Activated naive CD8-positive, alpha-beta T cell treated with anti-CD3 and anti-CD28 coated beads, Interleukin-2, amount 50 U/mL, for 24 hours (primary cell): ENCODE measurements at regions not wholly inside any gene's neighbourhood (a gene's known extent, or its start where the extent isn't known, plus 50 kb on each side); places are given as distances from the start of the nearest gene placed in this dataset.
A peak's percentile ranks its signal among the peaks of the same experiment; 100 is the strongest.

Source experiments
- ATAC-seq: fragments of 150-1000 bp; cut with Tn5 transposase; one replicate; pipeline ENCODE4 v1.10.0; 2021
- DNase-seq: peaks from one replicate; pipeline ENCODE4 v3.0.0; 2021
- H3K27ac Mint-ChIP-seq: one replicate; pipeline ENCODE4 v1.8.0; 2021; ENCODE audit warnings: mild to moderate bottlenecking, mixed read lengths
- H3K27me3 Mint-ChIP-seq: one replicate; pipeline ENCODE4 v1.8.0; 2021; ENCODE audit warnings: mixed read lengths
- H3K36me3 Mint-ChIP-seq: one replicate; pipeline ENCODE4 v1.8.0; 2021; ENCODE audit warnings: low read depth, mixed read lengths
- H3K4me1 Mint-ChIP-seq: one replicate; pipeline ENCODE4 v1.8.0; 2021; ENCODE audit warnings: mixed read lengths
- H3K4me3 Mint-ChIP-seq: one replicate; pipeline ENCODE4 v1.8.0; 2021; ENCODE audit warnings: mild to moderate bottlenecking, moderate library complexity, mixed read lengths
- H3K9me3 Mint-ChIP-seq: one replicate; pipeline ENCODE4 v1.8.0; 2021; ENCODE audit warnings: mixed read lengths

DNA sequence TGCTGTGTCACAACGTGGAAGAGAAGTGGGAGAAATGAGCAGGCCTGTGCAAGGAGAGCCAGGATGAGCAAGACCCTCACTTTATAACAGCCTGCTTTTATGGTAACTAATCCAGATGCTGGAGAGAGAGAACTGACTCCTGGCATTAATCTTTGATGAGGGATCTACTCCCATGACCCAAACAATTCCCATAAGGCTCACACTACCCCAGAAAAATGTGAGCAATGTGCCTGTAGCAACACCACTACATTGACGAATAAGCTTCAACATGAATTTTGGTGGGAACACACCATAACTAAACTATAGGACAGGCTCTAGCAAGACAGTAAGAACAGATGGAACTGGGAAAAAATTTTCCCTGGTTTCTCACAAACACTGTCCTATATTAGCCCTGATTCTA, 173.6 kb upstream of the PRSS58 start:
- Mint-ChIP-seq H3K4me1 (peaks cover 50% of the 10 kb centered on the region), H3K36me3 (no peaks in the 10 kb centered on the region), H3K9me3 (no peaks in the 10 kb centered on the region), H3K27me3 (no peaks in the 10 kb centered on the region), H3K27ac (no peak overlapping the region), H3K4me3 (no peak overlapping the region)
- ATAC-seq (no peak), DNase-seq (no peak)

DNA sequence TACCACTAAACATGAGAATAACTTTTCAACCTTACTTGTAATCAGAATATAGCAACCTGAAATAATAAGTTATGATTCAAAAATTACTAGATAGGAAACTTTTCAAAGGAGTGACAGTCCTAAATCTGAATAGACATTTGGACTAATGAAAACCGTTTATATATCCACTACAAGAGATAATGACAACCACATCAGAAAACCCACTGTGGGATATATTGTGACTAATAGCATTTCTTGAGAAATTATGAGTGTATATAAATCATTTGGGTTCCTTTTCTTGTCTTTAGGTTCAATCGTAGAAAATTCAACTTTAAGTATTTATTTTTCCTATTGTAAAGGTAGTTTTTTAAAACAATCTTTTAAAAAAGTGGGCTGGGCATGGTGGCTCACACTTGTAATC, 170.2 kb upstream of the PRSS58 start:
- H3K27me3 Mint-ChIP-seq = no peaks in the 10 kb centered on the region
- H3K4me1 Mint-ChIP-seq = peaks cover 37% of the 10 kb centered on the region
- no peaks in the 10 kb centered on the region for H3K36me3 Mint-ChIP-seq
- DNase-seq (no peak), ATAC-seq (peak; percentile 47)
- H3K4me3 Mint-ChIP-seq = no peak overlapping the region
- H3K9me3 Mint-ChIP-seq = no peaks in the 10 kb centered on the region
- H3K27ac Mint-ChIP-seq = no peak overlapping the region

DNA sequence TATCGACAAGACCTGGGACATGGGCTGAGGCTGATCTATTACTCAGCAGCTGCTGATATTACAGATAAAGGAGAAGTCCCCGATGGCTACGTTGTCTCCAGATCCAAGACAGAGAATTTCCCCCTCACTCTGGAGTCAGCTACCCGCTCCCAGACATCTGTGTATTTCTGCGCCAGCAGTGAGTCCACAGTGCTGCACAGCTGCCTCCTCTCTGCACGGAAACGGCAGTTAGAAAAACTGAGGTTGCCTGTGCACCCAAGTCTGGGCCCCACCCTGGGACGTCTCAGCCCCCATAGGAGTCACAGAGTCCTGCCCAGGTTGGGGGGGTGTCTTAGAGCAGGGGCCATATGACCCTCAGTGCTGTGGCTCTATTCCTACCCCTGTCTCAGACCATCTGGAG, 167.4 kb upstream of the PRSS58 start:
- Mint-ChIP-seq H3K36me3 (no peaks in the 10 kb centered on the region), H3K4me3 (no peak overlapping the region), H3K27me3 (no peaks in the 10 kb centered on the region), H3K4me1 (peaks cover 35% of the 10 kb centered on the region), H3K27ac (no peak overlapping the region), H3K9me3 (no peaks in the 10 kb centered on the region)
- no peak for DNase-seq
- no peak for ATAC-seq

DNA sequence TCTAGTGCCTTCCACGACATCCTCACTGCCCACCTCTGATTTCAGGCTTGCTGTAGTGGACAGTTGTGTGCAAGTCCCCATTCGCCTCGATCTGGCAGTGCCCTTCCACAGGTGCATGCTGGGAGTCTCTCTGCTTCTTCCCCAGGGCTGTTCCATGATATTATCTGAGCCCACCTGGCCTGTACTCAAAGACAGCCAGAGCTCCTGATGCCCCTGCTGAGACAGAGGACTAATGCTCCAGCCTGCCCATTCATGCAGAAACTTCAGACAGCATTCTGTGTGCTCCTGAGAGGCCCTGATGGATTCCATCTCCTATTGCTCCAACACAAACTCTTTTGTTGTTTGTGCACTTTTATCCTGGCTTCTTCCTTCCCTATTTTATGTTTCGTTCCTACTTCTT, 164.8 kb upstream of the PRSS58 start:
- H3K4me1 Mint-ChIP-seq = peaks cover 17% of the 10 kb centered on the region
- H3K27me3 Mint-ChIP-seq = no peaks in the 10 kb centered on the region
- H3K4me3 Mint-ChIP-seq = no peak overlapping the region
- H3K27ac Mint-ChIP-seq = no peak overlapping the region
- H3K36me3 Mint-ChIP-seq = no peaks in the 10 kb centered on the region
- H3K9me3 Mint-ChIP-seq = no peaks in the 10 kb centered on the region
- DNase-seq = no peak
- ATAC-seq = no peak

DNA sequence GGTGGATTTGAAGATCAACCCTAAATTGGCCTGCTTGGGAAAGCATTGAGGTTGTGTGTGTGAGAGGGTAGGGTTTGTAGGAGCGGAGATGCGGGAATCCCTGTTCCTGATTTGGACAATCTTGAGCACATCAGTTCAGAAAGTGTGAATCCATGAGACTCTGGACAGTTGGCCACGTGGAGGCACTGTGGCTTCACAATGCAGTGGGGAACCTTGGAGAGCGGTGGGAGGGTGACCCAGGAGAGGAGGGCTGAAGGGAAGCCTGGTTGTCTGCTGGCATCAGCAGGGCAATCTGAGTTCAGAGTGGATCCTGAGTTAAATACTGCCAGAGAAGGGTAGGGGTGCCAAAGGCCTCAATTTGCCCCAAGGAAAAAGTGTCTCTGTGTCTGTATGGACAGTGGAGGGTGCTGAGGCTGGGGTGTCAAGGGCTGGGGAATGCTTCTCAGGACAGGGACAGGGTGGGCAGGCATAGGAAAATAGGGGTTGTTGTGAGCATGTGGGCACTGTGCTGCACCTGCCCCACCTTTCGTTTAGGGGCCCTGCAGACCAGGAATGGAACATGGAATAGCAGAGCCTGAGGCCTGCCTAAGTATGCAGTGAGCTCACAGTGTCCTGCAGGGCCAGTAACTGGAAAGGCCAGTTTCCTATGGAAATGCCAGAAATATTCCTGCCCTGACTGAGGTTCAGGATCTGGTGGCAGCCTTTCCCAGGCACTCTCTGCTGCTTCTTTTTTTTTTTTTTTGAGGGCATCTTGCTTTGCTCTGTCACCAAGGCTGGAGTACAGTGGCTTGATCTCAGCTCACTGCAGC, 162.9 kb upstream of the PRSS58 start:
- Mint-ChIP-seq H3K4me3 (no peak overlapping the region), H3K9me3 (no peaks in the 10 kb centered on the region), H3K4me1 (peaks cover 11% of the 10 kb centered on the region), H3K27me3 (no peaks in the 10 kb centered on the region), H3K36me3 (no peaks in the 10 kb centered on the region), H3K27ac (no peak overlapping the region)
- DNase-seq = no peak
- ATAC-seq = no peak

DNA sequence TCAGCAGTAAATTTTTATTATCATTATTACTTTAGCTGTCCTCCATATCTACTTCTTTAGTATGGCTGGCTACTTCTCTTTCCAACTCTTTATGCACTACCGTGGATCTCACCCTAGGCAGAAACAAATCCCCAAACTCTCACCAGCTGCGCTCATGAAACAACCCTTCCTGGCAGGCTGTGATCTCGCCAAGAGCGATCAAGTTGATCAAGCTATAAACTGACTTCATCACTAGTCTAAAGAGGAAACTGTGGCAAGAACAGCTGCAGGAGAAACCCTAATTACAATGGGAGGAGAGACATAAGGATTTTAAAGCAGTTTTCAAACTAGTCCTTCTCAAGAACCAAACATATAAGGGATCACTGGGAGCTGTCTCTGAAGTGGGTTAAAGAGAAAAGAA, 160.5 kb upstream of the PRSS58 start:
- no peak for DNase-seq
- H3K4me1 Mint-ChIP-seq = peaks cover 4% of the 10 kb centered on the region
- no peaks in the 10 kb centered on the region for H3K9me3 Mint-ChIP-seq
- no peak overlapping the region for H3K27ac Mint-ChIP-seq
- H3K27me3 Mint-ChIP-seq = no peaks in the 10 kb centered on the region
- ATAC-seq = no peak
- H3K36me3 Mint-ChIP-seq = no peaks in the 10 kb centered on the region
- H3K4me3 Mint-ChIP-seq = no peak overlapping the region

DNA sequence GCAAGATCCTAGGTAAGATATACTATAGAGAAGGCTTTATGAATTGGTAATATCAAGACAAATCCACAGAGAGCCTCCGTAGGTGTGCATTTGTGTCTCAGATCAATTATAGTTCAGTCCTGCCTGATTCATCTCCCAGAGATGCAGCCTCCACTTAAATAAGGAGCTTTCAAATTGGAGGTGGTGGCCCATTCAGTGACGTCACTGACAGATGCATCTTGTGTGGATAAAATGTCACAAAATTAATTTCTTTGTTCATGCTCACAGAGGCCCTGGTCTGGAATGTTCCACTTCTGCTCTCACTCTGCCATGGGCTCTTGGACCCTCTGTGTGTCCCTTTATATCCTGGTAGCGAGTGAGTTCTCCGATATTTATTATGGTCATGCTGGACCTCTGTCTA, 157.1 kb upstream of the PRSS58 start:
- H3K36me3 Mint-ChIP-seq = no peaks in the 10 kb centered on the region
- no peaks in the 10 kb centered on the region for H3K27me3 Mint-ChIP-seq
- H3K27ac Mint-ChIP-seq = no peak overlapping the region
- H3K9me3 Mint-ChIP-seq = no peaks in the 10 kb centered on the region
- DNase-seq (no peak), ATAC-seq (no peak)
- no peak overlapping the region for H3K4me3 Mint-ChIP-seq
- H3K4me1 Mint-ChIP-seq = peaks cover 6% of the 10 kb centered on the region

DNA sequence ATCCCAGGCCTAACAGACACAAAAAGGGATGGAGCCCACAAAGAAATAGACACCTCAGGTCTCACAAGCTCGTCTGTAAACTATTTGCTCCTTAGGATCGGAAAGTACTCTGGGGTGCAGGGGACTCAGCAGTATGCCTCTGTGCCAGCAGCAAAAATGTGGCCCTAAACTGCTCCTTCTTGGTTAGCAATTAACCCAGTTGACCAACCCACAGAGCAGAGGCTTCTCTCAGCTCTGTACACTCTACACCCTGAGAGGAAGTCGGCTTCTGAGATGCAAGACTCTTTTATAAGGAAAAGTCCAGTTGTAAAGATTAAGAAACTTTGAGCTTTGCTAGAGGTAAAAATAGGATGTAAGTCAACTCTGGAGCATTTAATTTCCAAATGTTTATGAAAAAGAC, 156.3 kb upstream of the PRSS58 start:
- Mint-ChIP-seq H3K4me3 (no peak overlapping the region), H3K36me3 (no peaks in the 10 kb centered on the region)
- no peak for ATAC-seq

DNA sequence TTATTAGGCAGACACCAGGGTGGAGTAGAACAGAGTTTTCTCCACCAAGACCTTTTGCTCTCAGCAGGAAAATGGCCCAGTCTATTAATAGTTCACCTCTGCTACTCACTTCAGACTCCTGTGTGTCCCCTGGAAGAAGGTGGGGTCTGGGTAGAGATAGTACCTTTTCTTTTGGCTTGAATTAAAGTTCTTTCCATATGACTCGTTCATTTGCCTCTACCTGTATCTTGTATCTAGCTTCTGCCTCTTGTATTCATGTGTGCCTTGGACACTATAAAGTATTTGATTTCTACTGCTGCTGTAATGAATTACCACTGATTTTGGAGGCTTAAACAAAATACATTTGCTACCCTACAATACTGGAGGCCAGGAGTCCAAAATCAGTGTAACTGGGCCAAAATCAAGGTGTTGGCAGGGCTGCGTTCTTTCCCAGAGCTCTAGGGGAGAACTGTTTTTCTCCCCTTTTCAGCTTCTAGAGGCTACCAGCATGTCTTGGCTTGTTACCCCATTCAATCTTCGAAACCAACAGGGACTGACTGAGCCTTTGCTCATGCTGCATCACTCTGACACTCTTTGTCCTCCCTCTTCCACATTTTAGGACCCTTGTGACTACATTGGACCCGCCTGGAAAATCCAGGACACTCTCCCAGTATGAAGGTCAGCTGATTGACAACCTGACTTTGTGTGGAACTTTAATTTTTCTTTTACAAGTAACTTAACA, 155.6 kb upstream of the PRSS58 start:
- Mint-ChIP-seq H3K9me3 (no peaks in the 10 kb centered on the region), H3K36me3 (no peaks in the 10 kb centered on the region), H3K4me1 (peaks cover 6% of the 10 kb centered on the region), H3K4me3 (no peak overlapping the region), H3K27me3 (no peaks in the 10 kb centered on the region), H3K27ac (no peak overlapping the region)
- DNase-seq = no peak
- no peak for ATAC-seq

More for the DNA sequence above, 156.3 kb upstream of the PRSS58 start:
- DNase-seq = no peak
- Mint-ChIP-seq H3K4me1 (peaks cover 6% of the 10 kb centered on the region), H3K27ac (no peak overlapping the region), H3K9me3 (no peaks in the 10 kb centered on the region), H3K27me3 (no peaks in the 10 kb centered on the region)

DNA sequence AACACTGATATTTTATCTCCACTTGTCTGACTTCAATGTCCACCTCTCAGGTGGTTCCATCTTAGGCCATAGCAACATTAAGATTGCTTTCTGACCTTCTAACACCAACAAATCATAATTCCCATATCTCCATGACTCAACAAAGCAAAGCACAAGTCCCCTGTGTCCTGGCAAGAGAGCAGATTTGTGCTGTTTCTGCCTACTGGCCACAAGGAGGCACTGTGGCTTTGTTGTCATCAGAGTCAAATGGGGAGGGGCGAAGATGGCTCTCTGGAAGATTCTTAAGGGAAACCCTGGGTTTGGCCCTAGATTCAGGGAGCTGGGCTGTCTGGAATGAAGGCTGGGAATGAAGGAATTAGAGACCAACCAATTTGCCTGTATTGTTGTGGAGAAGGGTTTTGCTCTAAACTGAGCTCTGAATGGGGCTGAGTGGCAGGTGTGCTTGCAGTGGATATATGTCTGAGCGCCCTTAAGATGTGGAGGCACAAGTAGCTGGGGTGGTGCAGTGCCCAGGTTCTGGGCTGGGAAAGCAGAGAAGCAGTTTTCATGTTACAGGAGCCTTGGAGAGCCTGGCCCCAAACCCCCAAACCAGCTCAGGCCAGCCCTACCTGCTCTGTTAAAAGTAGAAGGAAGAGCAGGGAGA, 154.8 kb upstream of the PRSS58 start:
- no peak overlapping the region for H3K27ac Mint-ChIP-seq
- no peak overlapping the region for H3K4me3 Mint-ChIP-seq
- no peaks in the 10 kb centered on the region for H3K36me3 Mint-ChIP-seq
- no peaks in the 10 kb centered on the region for H3K27me3 Mint-ChIP-seq
- peaks cover 3% of the 10 kb centered on the region for H3K4me1 Mint-ChIP-seq
- DNase-seq = no peak
- peak; percentile 75 for ATAC-seq
- no peaks in the 10 kb centered on the region for H3K9me3 Mint-ChIP-seq

DNA sequence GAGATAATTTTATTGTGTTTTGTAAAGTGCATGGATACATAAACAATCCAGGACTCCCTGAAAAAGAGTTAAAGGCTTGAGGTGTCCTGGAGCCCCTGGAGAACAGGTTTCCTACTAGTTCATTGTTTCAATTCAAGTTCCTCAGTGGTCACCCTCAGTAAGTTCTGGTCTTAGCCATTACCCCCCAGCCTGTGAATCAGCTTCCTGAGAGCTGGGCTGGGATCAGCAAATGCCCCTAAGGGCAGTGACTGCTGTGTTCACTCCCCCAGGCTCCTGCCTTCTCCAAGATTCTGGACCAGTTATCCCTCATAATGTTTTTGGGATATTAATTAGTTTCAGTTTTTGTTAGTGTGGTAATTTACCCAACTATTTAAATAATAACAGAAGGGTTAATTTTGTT, 151.6 kb upstream of the PRSS58 start:
- no peak overlapping the region for H3K27ac Mint-ChIP-seq
- no peaks in the 10 kb centered on the region for H3K36me3 Mint-ChIP-seq
- peaks cover under 1% of the 10 kb centered on the region for H3K27me3 Mint-ChIP-seq
- no peak overlapping the region for H3K4me3 Mint-ChIP-seq
- H3K4me1 Mint-ChIP-seq = peaks cover 3% of the 10 kb centered on the region
- ATAC-seq (no peak), DNase-seq (no peak)
- no peaks in the 10 kb centered on the region for H3K9me3 Mint-ChIP-seq

DNA sequence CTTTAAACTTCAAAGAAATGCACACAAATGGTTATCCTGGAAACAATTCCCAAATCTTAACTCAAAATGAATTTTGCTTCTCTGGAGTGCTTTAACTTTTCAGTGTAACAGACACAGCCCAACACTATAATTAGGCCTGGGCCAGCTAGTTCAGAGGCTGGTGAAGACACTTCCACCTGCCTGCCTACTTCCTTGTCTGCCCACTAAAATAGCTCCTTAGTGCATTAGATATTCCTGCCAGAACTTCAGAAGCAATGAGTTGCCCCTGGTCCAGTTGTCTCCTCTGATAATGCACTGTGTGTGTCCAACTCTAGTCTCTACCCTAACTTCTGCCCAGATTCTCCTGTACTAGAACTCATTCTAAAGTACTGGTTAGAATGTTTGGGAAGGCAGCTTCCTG, 150.9 kb upstream of the PRSS58 start:
- H3K4me3 Mint-ChIP-seq = no peak overlapping the region
- ATAC-seq = no peak
- no peak overlapping the region for H3K27ac Mint-ChIP-seq
- H3K27me3 Mint-ChIP-seq = peaks cover 1% of the 10 kb centered on the region
- no peaks in the 10 kb centered on the region for H3K9me3 Mint-ChIP-seq
- peaks cover 3% of the 10 kb centered on the region for H3K4me1 Mint-ChIP-seq
- no peaks in the 10 kb centered on the region for H3K36me3 Mint-ChIP-seq
- DNase-seq = no peak

DNA sequence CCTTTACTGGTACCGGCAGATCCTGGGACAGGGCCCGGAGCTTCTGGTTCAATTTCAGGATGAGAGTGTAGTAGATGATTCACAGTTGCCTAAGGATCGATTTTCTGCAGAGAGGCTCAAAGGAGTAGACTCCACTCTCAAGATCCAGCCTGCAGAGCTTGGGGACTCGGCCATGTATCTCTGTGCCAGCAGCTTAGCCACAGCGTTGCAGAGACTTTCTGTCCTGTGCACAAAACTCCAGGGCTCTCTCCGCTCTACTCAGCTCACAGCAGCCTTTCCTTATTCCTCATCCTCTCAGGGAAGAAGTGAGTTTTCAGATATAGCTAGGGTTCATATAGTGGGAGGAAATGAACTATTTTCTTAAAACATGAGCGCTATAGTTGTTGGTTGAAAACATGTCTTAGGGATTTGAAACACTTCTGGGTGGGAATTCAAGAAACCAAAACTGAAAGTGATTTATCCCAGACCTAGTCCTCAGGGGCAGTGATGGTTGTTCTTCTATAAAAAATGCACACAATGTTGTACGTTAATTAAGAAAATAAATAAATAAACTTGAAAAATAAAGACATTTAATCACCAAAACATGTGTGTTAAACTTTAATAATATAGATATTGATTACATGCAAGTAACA, 150.2 kb upstream of the PRSS58 start:
- Mint-ChIP-seq H3K4me3 (no peak overlapping the region), H3K27me3 (peaks cover 1% of the 10 kb centered on the region), H3K27ac (no peak overlapping the region), H3K36me3 (no peaks in the 10 kb centered on the region), H3K9me3 (no peaks in the 10 kb centered on the region), H3K4me1 (peaks cover 3% of the 10 kb centered on the region)
- ATAC-seq = no peak
- DNase-seq = no peak

DNA sequence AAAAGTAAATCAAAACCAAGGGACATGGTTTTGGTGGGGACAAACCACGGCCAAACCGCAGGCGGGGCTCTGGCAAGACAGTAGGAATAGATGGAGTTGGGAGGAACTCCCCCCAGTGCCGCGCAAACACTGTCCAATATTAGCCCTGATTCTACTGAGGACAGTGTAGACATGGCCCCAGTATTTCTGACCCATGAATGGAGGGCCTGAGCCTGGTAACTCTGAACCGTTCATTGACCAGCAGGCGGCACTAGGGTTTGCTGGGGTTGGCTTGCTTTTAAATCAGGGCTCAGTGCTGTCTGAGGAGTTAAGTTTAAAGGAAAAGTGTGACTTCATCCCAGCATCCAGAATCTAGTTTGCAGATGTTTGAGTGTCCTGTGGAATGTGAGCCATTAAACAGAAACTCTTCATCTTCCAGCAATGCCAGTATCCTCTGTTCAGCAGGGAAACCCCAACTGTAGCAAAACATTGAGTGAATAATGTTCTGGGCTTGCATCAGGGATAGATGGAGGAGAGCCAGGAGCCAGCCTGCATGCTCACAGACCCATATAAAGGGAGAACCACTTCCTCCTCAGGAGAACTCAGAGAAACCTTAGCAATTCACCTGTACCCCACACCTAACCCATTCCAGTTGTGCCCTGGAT, 147.4 kb upstream of the PRSS58 start:
- H3K4me1 Mint-ChIP-seq = no peaks in the 10 kb centered on the region
- H3K4me3 Mint-ChIP-seq = no peak overlapping the region
- H3K27me3 Mint-ChIP-seq = peaks cover 1% of the 10 kb centered on the region
- no peaks in the 10 kb centered on the region for H3K36me3 Mint-ChIP-seq
- DNase-seq = no peak
- no peak for ATAC-seq
- H3K27ac Mint-ChIP-seq = no peak overlapping the region
- H3K9me3 Mint-ChIP-seq = no peaks in the 10 kb centered on the region
